22Rv1 (cell line): ENCODE measurements at regions not wholly inside any gene's neighbourhood (a gene's known extent, or its start where the extent isn't known, plus 50 kb on each side); places are given as distances from the start of the nearest gene placed in this dataset.

Source experiments
- H3K27ac ChIP-seq: fragments of 450-650 bp; 2 replicates; pipeline ENCODE4 v1.5.1; 2017
- ZFX ChIP-seq: fragments of 450-650 bp; IDR thresholded peaks from 2 replicates; pipeline ENCODE4 v1.6.1; 2017; ENCODE audit warnings: antibody characterized with exemption, borderline replicate concordance
- TF ChIP-seq, protein P1 (sequence below): fragments of 450-650 bp; IDR thresholded peaks from 2 replicates; pipeline ENCODE4 v1.5.1; 2017; ENCODE audit warnings: mild to moderate bottlenecking

DNA sequence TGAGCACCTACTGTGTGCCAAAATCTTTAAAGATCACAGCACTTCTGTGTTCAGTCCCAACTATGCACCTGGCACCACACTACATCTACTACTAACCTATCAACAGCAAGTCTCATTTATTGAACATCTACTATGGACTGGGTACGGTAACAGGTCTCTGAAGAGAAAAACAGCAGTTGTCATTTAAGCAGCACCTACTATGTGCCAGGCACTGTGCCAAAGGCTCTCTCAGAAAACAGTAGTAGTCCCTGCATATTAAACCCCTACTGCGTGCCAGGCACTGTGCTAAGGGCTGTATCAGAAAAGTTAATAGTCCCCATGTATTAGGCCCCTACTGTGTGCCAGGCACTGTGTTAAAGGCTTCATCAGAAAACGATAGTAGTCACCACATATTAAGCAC, 106.2 kb downstream of the PTPRS start:
- TF ChIP-seq, protein P1, sequence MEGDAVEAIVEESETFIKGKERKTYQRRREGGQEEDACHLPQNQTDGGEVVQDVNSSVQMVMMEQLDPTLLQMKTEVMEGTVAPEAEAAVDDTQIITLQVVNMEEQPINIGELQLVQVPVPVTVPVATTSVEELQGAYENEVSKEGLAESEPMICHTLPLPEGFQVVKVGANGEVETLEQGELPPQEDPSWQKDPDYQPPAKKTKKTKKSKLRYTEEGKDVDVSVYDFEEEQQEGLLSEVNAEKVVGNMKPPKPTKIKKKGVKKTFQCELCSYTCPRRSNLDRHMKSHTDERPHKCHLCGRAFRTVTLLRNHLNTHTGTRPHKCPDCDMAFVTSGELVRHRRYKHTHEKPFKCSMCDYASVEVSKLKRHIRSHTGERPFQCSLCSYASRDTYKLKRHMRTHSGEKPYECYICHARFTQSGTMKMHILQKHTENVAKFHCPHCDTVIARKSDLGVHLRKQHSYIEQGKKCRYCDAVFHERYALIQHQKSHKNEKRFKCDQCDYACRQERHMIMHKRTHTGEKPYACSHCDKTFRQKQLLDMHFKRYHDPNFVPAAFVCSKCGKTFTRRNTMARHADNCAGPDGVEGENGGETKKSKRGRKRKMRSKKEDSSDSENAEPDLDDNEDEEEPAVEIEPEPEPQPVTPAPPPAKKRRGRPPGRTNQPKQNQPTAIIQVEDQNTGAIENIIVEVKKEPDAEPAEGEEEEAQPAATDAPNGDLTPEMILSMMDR, result no peak
- no peak for TF ChIP-seq ZFX
- no peak overlapping the region for H3K27ac ChIP-seq

DNA sequence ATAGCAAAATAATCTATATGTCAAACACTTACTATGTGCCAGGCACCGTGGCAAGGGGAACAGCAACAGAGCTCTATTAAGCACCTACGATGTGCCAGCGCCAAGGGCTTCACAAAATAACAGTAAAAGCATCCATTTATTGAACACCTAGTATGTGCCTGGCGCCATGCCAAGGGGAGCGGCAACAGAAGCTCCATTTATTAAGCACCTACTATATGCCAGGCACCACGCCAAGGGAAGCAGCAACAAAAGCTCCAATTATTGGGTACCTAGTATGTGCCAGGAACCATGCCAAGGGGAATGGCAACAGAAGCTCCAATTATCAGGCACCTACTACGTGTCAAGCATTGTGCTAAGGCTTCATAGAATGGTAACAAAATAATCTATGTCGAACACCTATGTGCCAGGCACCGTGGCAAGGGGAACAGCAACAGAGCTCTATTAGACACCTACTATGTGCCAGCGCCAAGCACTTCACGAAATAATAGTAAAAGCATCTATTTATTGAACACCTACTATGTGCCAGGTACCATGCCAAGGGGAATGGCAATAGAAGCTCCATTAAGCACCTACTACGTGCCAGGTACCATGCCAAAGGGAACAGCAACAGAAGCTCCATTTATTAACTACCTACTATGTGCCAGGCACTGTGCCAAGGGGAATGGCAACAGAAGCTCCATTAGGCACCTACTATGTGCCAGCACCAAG, 107.7 kb downstream of the PTPRS start:
- no peak overlapping the region for H3K27ac ChIP-seq
- TF ChIP-seq ZFX, result no peak
- TF ChIP-seq, protein P1, result no peak

DNA sequence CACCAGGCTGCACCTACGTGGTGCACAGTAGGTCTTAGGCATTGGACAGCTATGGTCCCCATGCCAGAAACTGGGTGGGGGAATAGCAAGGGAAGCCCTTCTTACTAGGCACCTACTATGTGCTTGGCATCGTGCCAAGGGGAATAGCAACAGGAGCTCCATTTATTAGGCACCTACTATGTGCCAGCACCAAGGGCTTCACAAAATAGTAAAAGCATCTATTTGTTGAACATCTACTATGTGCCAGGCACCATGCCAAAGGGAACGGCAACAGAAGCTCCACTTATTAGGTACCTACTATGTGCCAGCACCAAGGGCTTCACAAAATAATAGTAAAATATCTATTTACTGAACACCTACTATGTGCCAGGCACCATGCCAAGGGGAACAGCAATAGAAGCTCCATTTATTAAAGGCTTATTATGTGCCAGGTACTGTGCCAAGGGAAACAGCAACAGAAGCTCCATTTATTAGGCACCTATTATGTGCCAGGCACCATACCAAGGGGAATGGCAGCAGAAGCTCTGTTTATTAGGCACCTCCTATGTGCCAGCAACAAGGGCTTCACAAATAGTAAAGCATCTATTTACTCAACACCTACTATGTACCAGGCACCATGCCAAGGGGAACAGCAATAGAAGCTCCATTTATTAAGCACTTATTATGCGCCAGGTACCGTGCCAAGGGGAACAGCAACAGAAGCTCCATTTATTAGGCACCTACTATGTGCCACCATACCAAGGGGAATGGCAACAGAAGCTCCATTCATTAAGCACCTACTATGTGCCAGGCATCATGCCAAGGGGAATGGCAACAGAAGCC, 108.5 kb downstream of the PTPRS start:
- TF ChIP-seq, protein P1, result no peak
- TF ChIP-seq ZFX, result no peak
- no peak overlapping the region for H3K27ac ChIP-seq

DNA sequence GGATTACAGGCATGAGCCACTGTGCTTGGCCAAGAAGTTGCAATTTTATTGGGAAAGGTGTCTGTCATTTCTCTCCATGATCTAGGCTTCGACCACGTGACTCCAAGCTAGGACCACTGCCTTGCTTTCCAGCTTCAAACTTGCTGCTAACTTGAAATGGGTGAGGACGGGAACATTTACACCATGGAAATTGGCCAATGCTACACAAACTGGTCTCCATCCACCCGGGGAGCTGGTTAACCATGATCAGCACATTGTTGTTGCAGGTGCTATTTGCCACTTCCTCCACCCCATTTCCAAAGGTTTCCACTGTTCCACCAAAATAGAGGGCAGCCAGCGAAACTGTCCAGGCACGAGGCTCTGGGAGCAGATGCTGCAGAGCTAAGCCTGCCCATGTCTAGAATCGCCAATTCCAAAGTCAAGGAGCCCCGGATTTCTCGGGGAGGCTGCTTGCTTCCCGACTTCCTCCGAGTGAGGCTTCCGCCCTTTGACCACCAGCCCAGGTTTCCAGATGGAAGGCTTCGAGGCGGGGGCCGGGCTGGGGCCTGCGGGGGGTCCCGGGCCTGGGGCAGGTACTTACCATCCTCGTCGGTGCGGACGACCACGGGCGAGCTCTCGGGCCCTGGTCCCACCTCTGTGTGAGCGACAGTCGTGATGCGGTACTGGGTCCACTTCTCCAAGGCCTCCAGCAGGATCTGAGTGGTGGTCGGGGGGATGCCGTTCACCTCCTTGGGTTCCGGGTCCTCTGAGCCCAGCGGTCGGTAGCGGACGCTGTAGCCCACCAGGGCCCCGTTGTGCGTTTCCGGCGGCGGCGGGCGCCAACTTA, 109.7 kb downstream of the PTPRS start:
- H3K27ac ChIP-seq, result no peak overlapping the region
- TF ChIP-seq ZFX, result no peak
- TF ChIP-seq, protein P1, result no peak

DNA sequence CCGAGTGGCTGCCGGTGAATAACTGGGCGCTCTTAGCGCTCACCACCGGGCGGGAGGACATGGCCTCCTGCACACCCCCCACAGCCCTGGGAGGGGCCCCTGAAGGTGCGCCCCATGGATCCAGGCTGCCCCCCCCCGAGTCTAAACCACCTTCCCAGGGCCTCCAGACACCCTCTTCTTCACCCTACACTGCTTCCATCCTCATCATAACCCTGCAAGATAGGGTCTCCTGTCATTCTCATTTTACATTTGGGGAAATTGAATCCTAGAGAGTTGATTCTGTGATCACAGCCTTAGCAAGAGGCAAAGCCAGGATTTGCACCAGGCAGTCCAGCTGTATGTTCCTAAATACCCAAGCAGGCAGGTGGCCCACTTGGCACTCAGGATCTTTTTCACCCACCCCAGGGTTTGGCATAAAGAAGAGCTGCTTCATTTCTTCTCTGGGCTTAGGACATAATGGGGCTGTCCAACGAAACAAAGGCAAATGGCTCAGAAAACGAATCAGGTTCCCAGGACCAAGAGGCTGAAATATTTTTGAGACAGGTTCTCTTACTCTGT, 110.8 kb downstream of the PTPRS start:
- no peak overlapping the region for H3K27ac ChIP-seq
- TF ChIP-seq ZFX, result no peak
- TF ChIP-seq, protein P1, result no peak

DNA sequence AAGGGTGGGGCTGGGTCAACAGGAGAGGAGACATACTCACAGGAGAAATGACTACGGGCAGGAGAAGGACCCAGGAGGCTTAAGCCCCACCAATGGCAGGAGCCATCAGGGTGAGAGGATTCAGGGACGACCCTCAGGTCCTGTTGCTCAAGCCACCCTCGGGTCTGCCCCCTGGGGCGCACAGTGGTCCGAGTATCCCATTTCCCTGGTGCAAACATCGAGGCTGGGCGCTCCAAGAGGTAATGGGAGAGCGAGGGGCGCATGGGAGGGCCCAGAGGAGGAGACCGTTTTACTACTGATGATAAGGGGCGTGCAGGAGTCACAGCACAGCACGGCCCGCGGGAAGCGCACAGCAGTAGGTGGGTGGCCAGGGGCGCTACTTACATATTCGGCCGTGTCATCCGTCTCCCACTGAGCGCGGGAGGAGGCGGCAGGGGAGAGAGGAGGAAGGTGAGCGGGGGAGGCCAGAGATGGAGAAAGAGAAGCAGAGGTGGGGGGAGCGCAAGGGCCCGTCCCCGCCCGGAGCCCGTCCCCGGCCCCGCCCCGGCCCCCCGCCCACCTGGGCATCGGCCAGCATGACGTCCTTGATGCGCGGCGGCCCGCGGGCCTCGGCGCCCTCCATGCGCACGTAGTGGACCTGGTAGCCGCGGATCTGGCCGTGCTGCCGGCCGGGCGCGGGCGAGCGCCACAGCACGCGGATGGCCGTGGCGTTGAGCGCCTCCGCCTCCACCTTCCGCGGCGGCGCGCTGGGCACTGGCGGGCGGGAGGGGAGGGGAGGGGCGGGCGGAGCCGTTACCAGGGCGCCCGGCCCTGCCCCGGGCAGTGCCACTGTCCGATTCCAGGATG, 111.5 kb downstream of the PTPRS start:
- no peak for TF ChIP-seq ZFX
- TF ChIP-seq, protein P1, result no peak
- H3K27ac ChIP-seq, result no peak overlapping the region
